Right lobe of liver (tissue), 4 donors: ENCODE measurements at regions not wholly inside any gene's neighbourhood (a gene's known extent, or its start where the extent isn't known, plus 50 kb on each side); places are given as distances from the start of the nearest gene placed in this dataset.

Source experiments
- CTCF ChIP-seq, 4 donors: fragments of 200-600 bp in 3 of 4; fragments of 450-650 bp in 1 of 4; IDR thresholded peaks; one replicate each; pipeline versions ENCODE4 v1.5.1 to v1.8.0; 2016 to 2022; ENCODE audit warnings: antibody characterized with exemption in 4 of 4, mild to moderate bottlenecking in 2 of 4
- POLR2A ChIP-seq: fragments of 450-650 bp; IDR thresholded peaks from one replicate; pipeline ENCODE4 v1.6.1; 2017; ENCODE audit warnings: antibody characterized with exemption, mild to moderate bottlenecking
- donor health status: DM: no; HTN: no; CAD: no.
- donor health status: DM: no; HTN: no; CAD: no.
- donor health status: DM: no; HTN: yes; CAD: no.

- TF ChIP-seq CTCF (IDR thresholded peaks at IDR 0.05) (no peak), POLR2A (no peak)
Measured at GRCh38 chr20:54361475-54361874, 113.9 kb upstream of the DOK5 start.
